Liver (tissue), 8 donors: ENCODE measurements at regions not wholly inside any gene's neighbourhood (a gene's known extent, or its start where the extent isn't known, plus 50 kb on each side); places are given as distances from the start of the nearest gene placed in this dataset.

Source experiments
- DNase-seq: peaks from one replicate; pipeline ENCODE4 v3.0.0-alpha.2; 2017; ENCODE audit warnings: low spot score
- H3K27ac ChIP-seq, 2 donors: one replicate each; pipeline ENCODE4 v1.7.0; 2013; ENCODE audit warnings: inconsistent platforms in 2 of 2, low read length in 2 of 2, control low read depth in 1 of 2, low read depth in 1 of 2, mild to moderate bottlenecking in 1 of 2
- H3K27me3 ChIP-seq, 4 donors: one replicate each; pipeline versions ENCODE4 v1.6.1 to v1.7.0; 2013; ENCODE audit warnings: low read length in 3 of 4, inconsistent platforms in 1 of 4, mild to moderate bottlenecking in 1 of 4, moderate library complexity in 1 of 4; ENCODE audit not compliant: control insufficient read depth in 4 of 4, insufficient read depth in 4 of 4
- H3K36me3 ChIP-seq, 4 donors: one replicate each; pipeline versions ENCODE4 v1.6.1 to v1.7.0; 2013; ENCODE audit warnings: low read length in 3 of 4, mild to moderate bottlenecking in 3 of 4, low read depth in 1 of 4, moderate library complexity in 1 of 4; ENCODE audit not compliant: control insufficient read depth in 4 of 4, insufficient read depth in 3 of 4
- H3K4me1 ChIP-seq, 4 donors: one replicate each; pipeline versions ENCODE4 v1.6.1 to v1.7.0; 2013; ENCODE audit warnings: low read length in 3 of 4, mild to moderate bottlenecking in 3 of 4, moderate library complexity in 1 of 4; ENCODE audit not compliant: control insufficient read depth in 4 of 4, insufficient read depth in 4 of 4
- H3K4me3 ChIP-seq, 3 donors: one replicate each; pipeline versions ENCODE4 v1.6.1 to v1.7.0; 2013; ENCODE audit warnings: low read length in 3 of 3, control low read depth in 1 of 3, low read depth in 1 of 3, mild to moderate bottlenecking in 1 of 3
- H3K9ac ChIP-seq, 2 donors: one replicate each; pipeline ENCODE4 v1.7.0; 2013; ENCODE audit warnings: low read length in 2 of 2, mild to moderate bottlenecking in 2 of 2, moderate library complexity in 2 of 2, control low read depth in 1 of 2, low read depth in 1 of 2
- H3K9me3 ChIP-seq, 4 donors: one replicate each; pipeline versions ENCODE4 v1.6.1 to v1.7.0; 2013; ENCODE audit warnings: low read length in 3 of 4; ENCODE audit not compliant: control insufficient read depth in 4 of 4
- EGR1 ChIP-seq, 2 donors: IDR thresholded peaks; 2 replicates each; pipeline ENCODE4 v1.6.1; 2016 to 2018; ENCODE audit warnings: antibody characterized with exemption in 2 of 2, low read depth in 2 of 2
- FOXA1 ChIP-seq: IDR thresholded peaks from 2 replicates; pipeline ENCODE4 v1.6.1; 2016; ENCODE audit warnings: antibody characterized with exemption
- FOXA2 ChIP-seq: IDR thresholded peaks from 2 replicates; pipeline ENCODE4 v1.6.1; 2016; ENCODE audit warnings: antibody characterized with exemption
- GABPA ChIP-seq, 2 donors: IDR thresholded peaks in 1 of 2; conservative IDR thresholded peaks in 1 of 2; 2 replicates each; pipeline ENCODE4 v1.6.1; 2016; ENCODE audit warnings: antibody characterized with exemption in 2 of 2, mild to moderate bottlenecking in 1 of 2, moderate library complexity in 1 of 2
- HNF4A ChIP-seq, 2 donors: conservative IDR thresholded peaks; 2 replicates each; pipeline ENCODE4 v1.6.1; 2016; ENCODE audit warnings: antibody characterized with exemption in 2 of 2, mild to moderate bottlenecking in 2 of 2
- JUND ChIP-seq, 2 donors: IDR thresholded peaks; 2 replicates each; pipeline ENCODE4 v1.6.1; 2016; ENCODE audit warnings: antibody characterized with exemption in 2 of 2
- MAX ChIP-seq: IDR thresholded peaks from 2 replicates; pipeline ENCODE4 v1.6.1; 2016; ENCODE audit warnings: antibody characterized with exemption
- NR2F2 ChIP-seq: IDR thresholded peaks from 2 replicates; pipeline ENCODE4 v1.6.1; 2016; ENCODE audit warnings: antibody characterized with exemption
- RAD21 ChIP-seq, 2 donors: IDR thresholded peaks; 2 replicates each; pipeline ENCODE4 v1.6.1; 2016; ENCODE audit warnings: antibody characterized with exemption in 2 of 2, mild to moderate bottlenecking in 2 of 2
- REST ChIP-seq: IDR thresholded peaks from 2 replicates; pipeline ENCODE4 v1.6.1; 2016; ENCODE audit warnings: antibody characterized with exemption, mild to moderate bottlenecking
- SP1 ChIP-seq: IDR thresholded peaks from 2 replicates; pipeline ENCODE4 v1.6.1; 2018; ENCODE audit warnings: antibody characterized with exemption, mild to moderate bottlenecking
- YY1 ChIP-seq: IDR thresholded peaks from 2 replicates; pipeline ENCODE4 v1.6.1; 2016; ENCODE audit warnings: antibody characterized with exemption, mild to moderate bottlenecking
- WGBS: extraction: QIAGEN DNeasy Blood & Tissue Kit; methylation state at CpG from one replicate; pipeline ENCODE4 v1.1.7; 2013; 5-methylcytosine and 5-hydroxymethylcytosine counted together
- TF ChIP-seq, protein P1 (sequence below): IDR thresholded peaks from 2 replicates; pipeline ENCODE4 v1.6.1; 2016; ENCODE audit warnings: antibody characterized with exemption
- TF ChIP-seq, protein P2 (sequence below): fragments of 150-350 bp; IDR thresholded peaks from 2 replicates; pipeline ENCODE4 v1.5.1; 2017; ENCODE audit warnings: improper control_type of control experiment, low read depth, low read length; ENCODE audit not compliant: missing input control
- TF ChIP-seq, protein P3 (sequence below): IDR thresholded peaks from 2 replicates; pipeline ENCODE4 v1.6.1; 2016; ENCODE audit warnings: antibody characterized with exemption
- donor health status: healthy.
- donor health status: healthy.
- donor health status: healthy.
- donor health status: healthy.
- donor health status: healthy.

DNA sequence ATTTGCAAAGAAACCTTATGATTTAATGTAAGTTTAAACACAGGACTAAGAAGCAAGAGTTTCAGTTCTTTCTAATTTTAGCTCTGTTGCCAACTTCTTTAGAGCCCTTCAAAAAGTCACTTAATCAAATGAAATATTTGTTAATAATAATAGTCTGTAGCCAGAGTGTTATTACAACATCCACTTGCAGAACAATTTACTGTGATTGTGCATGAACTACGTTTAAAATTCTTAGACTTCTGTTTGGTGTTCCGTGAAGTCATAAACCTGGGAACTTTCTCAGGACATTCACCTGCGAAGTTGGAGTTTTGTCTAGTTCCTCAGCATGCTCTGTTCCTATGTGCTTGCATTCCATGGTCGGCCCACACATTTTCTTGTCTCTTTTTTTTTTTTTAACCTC is 244.0 kb upstream of the AVPR1A start (continued):
- no peak for TF ChIP-seq RAD21 (IDR thresholded peaks at IDR 0.05)
- no peak for TF ChIP-seq REST

- no peaks in the 10 kb centered on the region for H3K36me3 ChIP-seq
- no peaks in the 10 kb centered on the region for H3K27me3 ChIP-seq
- DNase-seq: no peak
- TF ChIP-seq, protein P1, sequence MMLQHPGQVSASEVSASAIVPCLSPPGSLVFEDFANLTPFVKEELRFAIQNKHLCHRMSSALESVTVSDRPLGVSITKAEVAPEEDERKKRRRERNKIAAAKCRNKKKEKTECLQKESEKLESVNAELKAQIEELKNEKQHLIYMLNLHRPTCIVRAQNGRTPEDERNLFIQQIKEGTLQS: no peak
- TF ChIP-seq, protein P2, sequence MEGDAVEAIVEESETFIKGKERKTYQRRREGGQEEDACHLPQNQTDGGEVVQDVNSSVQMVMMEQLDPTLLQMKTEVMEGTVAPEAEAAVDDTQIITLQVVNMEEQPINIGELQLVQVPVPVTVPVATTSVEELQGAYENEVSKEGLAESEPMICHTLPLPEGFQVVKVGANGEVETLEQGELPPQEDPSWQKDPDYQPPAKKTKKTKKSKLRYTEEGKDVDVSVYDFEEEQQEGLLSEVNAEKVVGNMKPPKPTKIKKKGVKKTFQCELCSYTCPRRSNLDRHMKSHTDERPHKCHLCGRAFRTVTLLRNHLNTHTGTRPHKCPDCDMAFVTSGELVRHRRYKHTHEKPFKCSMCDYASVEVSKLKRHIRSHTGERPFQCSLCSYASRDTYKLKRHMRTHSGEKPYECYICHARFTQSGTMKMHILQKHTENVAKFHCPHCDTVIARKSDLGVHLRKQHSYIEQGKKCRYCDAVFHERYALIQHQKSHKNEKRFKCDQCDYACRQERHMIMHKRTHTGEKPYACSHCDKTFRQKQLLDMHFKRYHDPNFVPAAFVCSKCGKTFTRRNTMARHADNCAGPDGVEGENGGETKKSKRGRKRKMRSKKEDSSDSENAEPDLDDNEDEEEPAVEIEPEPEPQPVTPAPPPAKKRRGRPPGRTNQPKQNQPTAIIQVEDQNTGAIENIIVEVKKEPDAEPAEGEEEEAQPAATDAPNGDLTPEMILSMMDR: no peak
- TF ChIP-seq HNF4A (conservative IDR thresholded peaks at IDR 0.05) (no peak), GABPA (IDR thresholded peaks at IDR 0.05 in 1 of 2, conservative IDR thresholded peaks at IDR 0.05 in 1 of 2) (no peak), NR2F2 (no peak), MAX (no peak), FOXA2 (no peak), FOXA1 (no peak), EGR1 (IDR thresholded peaks at IDR 0.05; ENCODE audit: low read depth in 2 of 2) (no peak), YY1 (no peak), REST (no peak), SP1 (no peak), JUND (IDR thresholded peaks at IDR 0.05) (no peak)
- TF ChIP-seq, protein P3, sequence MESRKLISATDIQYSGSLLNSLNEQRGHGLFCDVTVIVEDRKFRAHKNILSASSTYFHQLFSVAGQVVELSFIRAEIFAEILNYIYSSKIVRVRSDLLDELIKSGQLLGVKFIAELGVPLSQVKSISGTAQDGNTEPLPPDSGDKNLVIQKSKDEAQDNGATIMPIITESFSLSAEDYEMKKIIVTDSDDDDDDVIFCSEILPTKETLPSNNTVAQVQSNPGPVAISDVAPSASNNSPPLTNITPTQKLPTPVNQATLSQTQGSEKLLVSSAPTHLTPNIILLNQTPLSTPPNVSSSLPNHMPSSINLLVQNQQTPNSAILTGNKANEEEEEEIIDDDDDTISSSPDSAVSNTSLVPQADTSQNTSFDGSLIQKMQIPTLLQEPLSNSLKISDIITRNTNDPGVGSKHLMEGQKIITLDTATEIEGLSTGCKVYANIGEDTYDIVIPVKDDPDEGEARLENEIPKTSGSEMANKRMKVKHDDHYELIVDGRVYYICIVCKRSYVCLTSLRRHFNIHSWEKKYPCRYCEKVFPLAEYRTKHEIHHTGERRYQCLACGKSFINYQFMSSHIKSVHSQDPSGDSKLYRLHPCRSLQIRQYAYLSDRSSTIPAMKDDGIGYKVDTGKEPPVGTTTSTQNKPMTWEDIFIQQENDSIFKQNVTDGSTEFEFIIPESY: no peak
- WGBS: 47% methylated on average over 4 of the region's 4 CpGs
- H3K4me1 ChIP-seq: no peaks in the 10 kb centered on the region
- H3K9ac ChIP-seq: no peak overlapping the region
- H3K4me3 ChIP-seq: no peak overlapping the region
- no peaks in the 10 kb centered on the region for H3K9me3 ChIP-seq
- H3K27ac ChIP-seq: no peak overlapping the region
These were observed 243.3 kb upstream of the AVPR1A start for GRCh38 chr12:63394349-63394748.
